Upper lobe of right lung (tissue), 1 donor: ENCODE measurements at regions not wholly inside any gene's neighbourhood (a gene's known extent, or its start where the extent isn't known, plus 50 kb on each side); places are given as distances from the start of the nearest gene placed in this dataset.
"Not testable (repeated sequence)": the region's sequence is repeated elsewhere in the genome, so short reads cannot be mapped to it uniquely, and the experiment has no call there.

Source experiments
- ATAC-seq: fragments of 200-7000 bp; cut with Tn5 transposase; one replicate; pipeline ENCODE4 v1.9.1; 2020; ENCODE audit warnings: mild to moderate bottlenecking, moderate library complexity
- DNase-seq: peaks from one replicate; pipeline ENCODE4 v3.0.0-alpha.2; 2020
- H3K27ac ChIP-seq: fragments of 200-600 bp; one replicate; pipeline ENCODE4 v1.8.0; 2022
- H3K27me3 ChIP-seq: fragments of 200-600 bp; one replicate; pipeline ENCODE4 v1.8.0; 2022; ENCODE audit warnings: mild to moderate bottlenecking
- H3K36me3 ChIP-seq: fragments of 200-600 bp; one replicate; pipeline ENCODE4 v1.8.0; 2022
- H3K4me1 ChIP-seq: fragments of 200-600 bp; one replicate; pipeline ENCODE4 v1.8.0; 2022
- H3K4me3 ChIP-seq: fragments of 200-600 bp; one replicate; pipeline ENCODE4 v1.8.0; 2022; ENCODE audit warnings: mild to moderate bottlenecking
- H3K9me3 ChIP-seq: fragments of 200-600 bp; one replicate; pipeline ENCODE4 v1.8.0; 2022
- CTCF ChIP-seq: fragments of 200-600 bp; IDR thresholded peaks from one replicate; pipeline ENCODE4 v1.8.0; 2022; ENCODE audit warnings: antibody characterized with exemption
- intact Hi-C: fragments of 100-400 bp; cut with DNase I; formaldehyde crosslinking; loops from one replicate; pipeline ENCODE4 v1.11.0; 2022
- donor health status: DM: no; HTN: yes; CAD: no; lungs with severe emphysema.

- H3K27ac ChIP-seq, result no peak overlapping the region
- no peak overlapping the region for H3K4me3 ChIP-seq
- no peak for TF ChIP-seq CTCF
- intact Hi-C loops, result no loop called here
- no peaks in the 10 kb centered on the region for H3K36me3 ChIP-seq
- ATAC-seq (no peak), DNase-seq (no peak)
- H3K9me3 ChIP-seq, result no peaks in the 10 kb centered on the region
- no peaks in the 10 kb centered on the region for H3K4me1 ChIP-seq
- H3K27me3 ChIP-seq, result no peaks in the 10 kb centered on the region
Observed at GRCh38 chr4:3936184-3936583, 170.0 kb downstream of the ADRA2C start.

- ATAC-seq, H3K4me1 ChIP-seq, H3K27ac ChIP-seq, H3K4me3 ChIP-seq, H3K27me3 ChIP-seq, intact Hi-C loops, H3K9me3 ChIP-seq, H3K36me3 ChIP-seq, DNase-seq: not testable (repeated sequence)
Observed at GRCh38 chr4:3937849-3938562, 171.8 kb downstream of the ADRA2C start.

GRCh38 chr4:3938676-3939075 is 172.5 kb downstream of the ADRA2C start:
- H3K27me3 ChIP-seq, H3K36me3 ChIP-seq, ATAC-seq, H3K4me1 ChIP-seq, H3K4me3 ChIP-seq, DNase-seq, H3K9me3 ChIP-seq, intact Hi-C loops, H3K27ac ChIP-seq: not testable (repeated sequence)

- H3K4me3 ChIP-seq, ATAC-seq, DNase-seq, H3K27me3 ChIP-seq, H3K27ac ChIP-seq, H3K36me3 ChIP-seq, H3K9me3 ChIP-seq, H3K4me1 ChIP-seq, intact Hi-C loops: not testable (repeated sequence)
Observed at GRCh38 chr4:3939954-3940591, 173.9 kb downstream of the ADRA2C start.

GRCh38 chr4:3941735-3942522 is 175.7 kb downstream of the ADRA2C start:
- H3K9me3 ChIP-seq, H3K4me1 ChIP-seq, intact Hi-C loops, H3K36me3 ChIP-seq, ATAC-seq, H3K4me3 ChIP-seq, H3K27ac ChIP-seq, DNase-seq, H3K27me3 ChIP-seq: not testable (repeated sequence)

GRCh38 chr4:3942569-3942971 is 176.4 kb downstream of the ADRA2C start:
- H3K4me3 ChIP-seq, H3K4me1 ChIP-seq, intact Hi-C loops, H3K27me3 ChIP-seq, H3K27ac ChIP-seq, ATAC-seq, H3K9me3 ChIP-seq, H3K36me3 ChIP-seq: not testable (repeated sequence)
- peak; percentile 66 for TF ChIP-seq CTCF
- DNase-seq, result peak; percentile 80

GRCh38 chr4:3943051-3943450 is 176.9 kb downstream of the ADRA2C start:
- ATAC-seq, H3K4me1 ChIP-seq, H3K36me3 ChIP-seq, H3K27ac ChIP-seq, H3K27me3 ChIP-seq, intact Hi-C loops, DNase-seq, H3K9me3 ChIP-seq, H3K4me3 ChIP-seq: not testable (repeated sequence)
